Lung (tissue), 11 donors: ENCODE measurements at regions not wholly inside any gene's neighbourhood (a gene's known extent, or its start where the extent isn't known, plus 50 kb on each side); places are given as distances from the start of the nearest gene placed in this dataset.

Source experiments
- ATAC-seq: fragments of 200-7000 bp; cut with Tn5 transposase; one replicate; pipeline ENCODE4 v1.9.1; 2020; ENCODE audit warnings: moderate number of reproducible peaks; ENCODE audit not compliant: insufficient read depth, low FRiP score
- DNase-seq, 3 donors: peaks; one replicate each; pipeline ENCODE4 v3.0.0-alpha.2; 2013 to 2017
- H3K27ac ChIP-seq, 2 donors: one replicate each; pipeline ENCODE4 v1.5.1; 2013; ENCODE audit warnings: mild to moderate bottlenecking in 2 of 2, moderate library complexity in 2 of 2, control low read depth in 1 of 2, inconsistent platforms in 1 of 2, low read depth in 1 of 2, low read length in 1 of 2
- H3K27me3 ChIP-seq, 3 donors: one replicate each; pipeline ENCODE4 v1.5.1; 2013; ENCODE audit warnings: low read length in 2 of 3; ENCODE audit not compliant: control insufficient read depth in 3 of 3, insufficient read depth in 3 of 3
- H3K36me3 ChIP-seq, 4 donors: one replicate each; pipeline ENCODE4 v1.5.1; 2013; ENCODE audit warnings: low read length in 4 of 4, mild to moderate bottlenecking in 1 of 4, moderate library complexity in 1 of 4; ENCODE audit not compliant: control insufficient read depth in 4 of 4, insufficient read depth in 4 of 4
- H3K4me1 ChIP-seq, 5 donors: one replicate each; pipeline ENCODE4 v1.5.1; 2013; ENCODE audit warnings: low read length in 5 of 5, mild to moderate bottlenecking in 2 of 5, moderate library complexity in 1 of 5; ENCODE audit not compliant: control insufficient read depth in 5 of 5, insufficient read depth in 5 of 5
- H3K4me3 ChIP-seq: one replicate; pipeline ENCODE4 v1.5.1; 2013; ENCODE audit warnings: mild to moderate bottlenecking, control low read depth, moderate library complexity
- H3K9ac ChIP-seq, 2 donors: one replicate each; pipeline ENCODE4 v1.5.1; 2013; ENCODE audit warnings: low read length in 2 of 2, control low read depth in 1 of 2; ENCODE audit not compliant: insufficient read depth in 1 of 2
- H3K9me3 ChIP-seq, 4 donors: one replicate each; pipeline ENCODE4 v1.5.1; 2013; ENCODE audit warnings: low read length in 3 of 4, mild to moderate bottlenecking in 1 of 4, moderate library complexity in 1 of 4; ENCODE audit not compliant: control insufficient read depth in 4 of 4, insufficient read depth in 3 of 4
- CTCF ChIP-seq: IDR thresholded peaks from 2 replicates; pipeline ENCODE4 v1.5.1; 2012; ENCODE audit warnings: mild to moderate bottlenecking; ENCODE audit errors: control extremely low read depth, extremely low read depth
- WGBS, 2 donors: extraction: QIAGEN DNeasy Blood & Tissue Kit; methylation state at CpG; one replicate each; pipeline ENCODE4 v1.1.7; 2013; 5-methylcytosine and 5-hydroxymethylcytosine counted together
- donor health status: control.
- donor health status: control.
- donor health status: Bipolar disorder and iron deficiency.
- donor health status: healthy.
- donor health status: DM: yes; HTN: yes; CAD: no.

DNA sequence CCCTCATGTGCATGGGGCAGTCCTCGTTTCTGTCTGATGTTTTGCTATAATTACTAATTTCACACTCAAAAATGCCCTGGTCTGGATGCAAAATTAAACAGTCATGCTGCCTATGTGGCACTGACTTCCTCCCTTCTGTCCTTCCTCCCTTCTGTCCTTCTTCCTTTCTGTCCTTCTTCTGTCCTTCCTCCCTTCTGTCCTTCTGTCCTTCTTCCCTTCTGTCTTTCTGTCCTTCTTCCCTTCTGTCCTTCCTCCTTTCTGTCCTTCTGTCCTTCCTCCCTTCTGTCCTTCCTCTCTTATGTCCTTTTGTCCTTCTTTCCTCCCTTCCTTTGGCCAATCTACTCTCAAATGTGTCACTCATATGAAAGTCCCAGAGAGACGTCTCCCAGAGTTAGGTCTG lies 93.8 kb downstream of the IRF8 start:
- no peak overlapping the region for H3K27ac ChIP-seq
- H3K4me1 ChIP-seq, result no peaks in the 10 kb centered on the region
- no peaks in the 10 kb centered on the region for H3K27me3 ChIP-seq
- no peak for ATAC-seq
- no peak for TF ChIP-seq CTCF
- H3K9ac ChIP-seq, result no peak overlapping the region
- no peaks in the 10 kb centered on the region for H3K36me3 ChIP-seq
- H3K4me3 ChIP-seq, result no peak overlapping the region
- 70 to 75% methylated on average over 2 of the region's 2 CpGs for WGBS, 2 donors
- H3K9me3 ChIP-seq, result no peaks in the 10 kb centered on the region
- no peak for DNase-seq

DNA sequence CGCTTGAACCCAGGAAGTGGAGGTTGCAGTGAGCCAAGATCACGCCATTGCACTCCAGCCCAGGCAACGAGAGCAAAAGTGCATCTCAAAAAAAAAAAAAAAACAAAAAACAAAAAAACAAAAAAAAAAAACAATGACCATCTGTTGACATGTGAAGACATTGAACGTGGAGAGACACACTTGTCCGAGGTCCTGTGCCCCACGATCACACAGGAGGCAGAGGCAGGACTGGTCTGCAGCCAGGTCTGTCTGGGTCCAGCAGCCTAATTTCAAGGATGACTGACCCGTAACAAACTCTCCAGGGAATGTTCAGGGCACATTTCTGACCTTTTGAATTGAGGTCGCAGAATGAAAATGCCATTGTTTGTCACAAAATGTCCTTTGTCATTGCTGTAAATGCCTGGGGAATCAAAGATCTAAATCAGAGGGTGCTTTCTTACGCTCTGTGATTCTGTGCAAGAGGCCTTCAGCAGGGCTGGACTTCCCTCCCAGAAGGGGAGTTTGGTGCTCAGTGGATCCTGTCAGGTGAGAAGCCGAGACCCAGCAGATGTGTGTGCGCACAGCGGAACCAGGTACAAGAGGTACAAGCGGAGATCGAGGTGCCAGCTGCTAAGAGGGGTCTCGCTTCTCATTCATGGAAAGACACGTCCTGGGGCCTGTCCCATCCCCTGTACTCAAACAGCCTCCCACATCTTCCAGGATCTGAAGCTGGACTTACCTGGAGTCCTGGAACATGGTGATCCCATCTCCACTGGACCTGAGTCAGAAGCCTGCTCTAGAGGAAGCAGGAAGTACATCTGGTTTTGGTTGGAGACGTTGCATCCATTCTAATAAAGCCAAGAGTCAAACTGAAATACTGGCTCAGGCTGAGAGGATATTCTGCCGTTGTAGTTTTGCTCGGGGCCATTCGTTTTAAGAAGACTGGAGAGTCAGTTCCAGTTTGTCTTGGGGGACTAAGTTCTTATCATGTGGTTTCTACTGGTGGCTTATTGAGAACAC lies 95.8 kb downstream of the IRF8 start:
- no peak overlapping the region for H3K27ac ChIP-seq
- WGBS, 2 donors, result 87% methylated on average over 20 of the region's 20 CpGs
- no peak for ATAC-seq
- no peak overlapping the region for H3K4me3 ChIP-seq
- H3K4me1 ChIP-seq, result no peaks in the 10 kb centered on the region
- no peaks in the 10 kb centered on the region for H3K36me3 ChIP-seq
- H3K27me3 ChIP-seq, result no peaks in the 10 kb centered on the region
- H3K9ac ChIP-seq, result no peak overlapping the region
- DNase-seq, result no peak
- no peaks in the 10 kb centered on the region for H3K9me3 ChIP-seq
- no peak for TF ChIP-seq CTCF

- Histone ChIP-seq H3K27me3 (no peaks in the 10 kb centered on the region), H3K4me3 (no peak overlapping the region), H3K9me3 (no peaks in the 10 kb centered on the region), H3K4me1 (no peaks in the 10 kb centered on the region), H3K27ac (no peak overlapping the region), H3K36me3 (no peaks in the 10 kb centered on the region), H3K9ac (no peak overlapping the region)
- TF ChIP-seq CTCF, result no peak
- no peak for ATAC-seq
- WGBS, 2 donors, result 65 to 66% methylated on average over 27 of the region's 27 CpGs
- DNase-seq, result peak in 2 of 3 donors; percentile 33 to 46
Observed at GRCh38 chr16:85995541-85996423, 96.8 kb downstream of the IRF8 start.
